Lung (tissue), 11 donors: ENCODE measurements at regions not wholly inside any gene's neighbourhood (a gene's known extent, or its start where the extent isn't known, plus 50 kb on each side); places are given as distances from the start of the nearest gene placed in this dataset.

Experiments used
- ATAC-seq: fragments of 200-7000 bp; cut with Tn5 transposase; one replicate; pipeline ENCODE4 v1.9.1; 2020; ENCODE audit warnings: moderate number of reproducible peaks; ENCODE audit not compliant: insufficient read depth, low FRiP score
- DNase-seq, 3 donors: peaks; one replicate each; pipeline ENCODE4 v3.0.0-alpha.2; 2013 to 2017
- H3K27ac ChIP-seq, 2 donors: one replicate each; pipeline ENCODE4 v1.5.1; 2013; ENCODE audit warnings: mild to moderate bottlenecking in 2 of 2, moderate library complexity in 2 of 2, control low read depth in 1 of 2, inconsistent platforms in 1 of 2, low read depth in 1 of 2, low read length in 1 of 2
- H3K27me3 ChIP-seq, 3 donors: one replicate each; pipeline ENCODE4 v1.5.1; 2013; ENCODE audit warnings: low read length in 2 of 3; ENCODE audit not compliant: control insufficient read depth in 3 of 3, insufficient read depth in 3 of 3
- H3K36me3 ChIP-seq, 4 donors: one replicate each; pipeline ENCODE4 v1.5.1; 2013; ENCODE audit warnings: low read length in 4 of 4, mild to moderate bottlenecking in 1 of 4, moderate library complexity in 1 of 4; ENCODE audit not compliant: control insufficient read depth in 4 of 4, insufficient read depth in 4 of 4
- H3K4me1 ChIP-seq, 5 donors: one replicate each; pipeline ENCODE4 v1.5.1; 2013; ENCODE audit warnings: low read length in 5 of 5, mild to moderate bottlenecking in 2 of 5, moderate library complexity in 1 of 5; ENCODE audit not compliant: control insufficient read depth in 5 of 5, insufficient read depth in 5 of 5
- H3K4me3 ChIP-seq: one replicate; pipeline ENCODE4 v1.5.1; 2013; ENCODE audit warnings: mild to moderate bottlenecking, control low read depth, moderate library complexity
- H3K9ac ChIP-seq, 2 donors: one replicate each; pipeline ENCODE4 v1.5.1; 2013; ENCODE audit warnings: low read length in 2 of 2, control low read depth in 1 of 2; ENCODE audit not compliant: insufficient read depth in 1 of 2
- H3K9me3 ChIP-seq, 4 donors: one replicate each; pipeline ENCODE4 v1.5.1; 2013; ENCODE audit warnings: low read length in 3 of 4, mild to moderate bottlenecking in 1 of 4, moderate library complexity in 1 of 4; ENCODE audit not compliant: control insufficient read depth in 4 of 4, insufficient read depth in 3 of 4
- CTCF ChIP-seq: IDR thresholded peaks from 2 replicates; pipeline ENCODE4 v1.5.1; 2012; ENCODE audit warnings: mild to moderate bottlenecking; ENCODE audit errors: control extremely low read depth, extremely low read depth
- WGBS, 2 donors: extraction: QIAGEN DNeasy Blood & Tissue Kit; methylation state at CpG; one replicate each; pipeline ENCODE4 v1.1.7; 2013; 5-methylcytosine and 5-hydroxymethylcytosine counted together
- donor health status: control.
- donor health status: control.
- donor health status: Bipolar disorder and iron deficiency.
- donor health status: healthy.
- donor health status: DM: yes; HTN: yes; CAD: no.

GRCh38 chr10:126783806-126784557, 113.5 kb upstream of the C10orf90 start:
- H3K4me3 ChIP-seq = no peak overlapping the region
- no peaks in the 10 kb centered on the region for H3K27me3 ChIP-seq
- DNase-seq (no peak), ATAC-seq (no peak)
- H3K9me3 ChIP-seq = no peaks in the 10 kb centered on the region
- no peak for TF ChIP-seq CTCF
- no peak overlapping the region for H3K27ac ChIP-seq
- 72 to 78% methylated on average over 9 of the region's 9 CpGs for WGBS, 2 donors
- no peaks in the 10 kb centered on the region for H3K4me1 ChIP-seq
- H3K9ac ChIP-seq = no peak overlapping the region
- H3K36me3 ChIP-seq = no peaks in the 10 kb centered on the region

- Histone ChIP-seq H3K4me3 (no peak overlapping the region), H3K27ac (no peak overlapping the region), H3K9ac (no peak overlapping the region), H3K9me3 (no peaks in the 10 kb centered on the region), H3K36me3 (no peaks in the 10 kb centered on the region), H3K27me3 (no peaks in the 10 kb centered on the region), H3K4me1 (no peaks in the 10 kb centered on the region)
- WGBS, 2 donors = 54 to 80% methylated on average over 3 of the region's 3 CpGs
- ATAC-seq (no peak), DNase-seq (no peak)
- TF ChIP-seq CTCF = no peak
Measured at GRCh38 chr10:126787201-126787600, 116.7 kb upstream of the C10orf90 start.

- no peak for DNase-seq
Measured at GRCh38 chr10:126795318-126795717, 109.9 kb upstream of the DOCK1 start.

More at GRCh38 chr10:126795318-126795717, 109.9 kb upstream of the DOCK1 start:
- Histone ChIP-seq H3K9ac (no peak overlapping the region), H3K4me3 (no peak overlapping the region), H3K4me1 (no peaks in the 10 kb centered on the region), H3K36me3 (no peaks in the 10 kb centered on the region), H3K27me3 (no peaks in the 10 kb centered on the region), H3K9me3 (peaks cover 0 to 2% (median 0%) of the 10 kb centered on the region in 4 donors), H3K27ac (no peak overlapping the region)
- WGBS, 2 donors = 91 to 96% methylated on average over 2 of the region's 2 CpGs
- TF ChIP-seq CTCF = no peak
- no peak for ATAC-seq
